OCI-LY7 (cell line): ENCODE measurements at regions not wholly inside any gene's neighbourhood (a gene's known extent, or its start where the extent isn't known, plus 50 kb on each side); places are given as distances from the start of the nearest gene placed in this dataset.

Experiments used
- BruUV-seq: library from RNA; stranded (reverse); fragments of 400-500 nt; replicated peaks from 2 replicates; lab custom pipeline; 2021; lab: Mats Ljungman, UMichigan
- CTCF ChIA-PET: fragments of 300-600 bp; sonication (Branson Sonifier 250); formaldehyde crosslinking; loops from one replicate; lab custom pipeline; 2022; ENCODE audit warnings: antibody characterized with exemption; ENCODE audit not compliant: unreplicated experiment; lab: Charles Lee
- POLR2A ChIA-PET: fragments of 300-600 bp; sonication (Branson Sonifier 250); formaldehyde crosslinking; loops from one replicate; lab custom pipeline; 2022; ENCODE audit warnings: antibody characterized with exemption; lab: Charles Lee
- DNase-seq: peaks from one replicate; pipeline ENCODE4 v3.0.0-alpha.2; 2015; ENCODE audit warnings: low spot score
- H2AFZ ChIP-seq: fragments of 200-600 bp; sonication (generic), shearing (Covaris generic); 2 replicates; pipeline ENCODE4 v1.6.1; 2014; ENCODE audit warnings: mild to moderate bottlenecking, antibody characterized with exemption, low read length, moderate library complexity
- H3K27ac ChIP-seq: fragments of 200-600 bp; sonication (generic); 2 replicates; pipeline ENCODE4 v1.5.1; 2014; ENCODE audit warnings: mixed run types, low read depth, mild to moderate bottlenecking, moderate library complexity, low read length, inconsistent platforms; ENCODE audit not compliant: poor library complexity, severe bottlenecking
- H3K36me3 ChIP-seq: fragments of 200-600 bp; sonication (generic); 2 replicates; pipeline ENCODE4 v1.6.1; 2014; ENCODE audit warnings: mild to moderate bottlenecking, antibody characterized with exemption, low read length, moderate library complexity, mixed read lengths; ENCODE audit not compliant: insufficient read depth
- H3K4me1 ChIP-seq: fragments of 200-600 bp; sonication (generic); 2 replicates; pipeline ENCODE4 v1.5.1; 2014; ENCODE audit warnings: mild to moderate bottlenecking, low read length; ENCODE audit not compliant: insufficient read depth, poor library complexity, severe bottlenecking
- H3K4me2 ChIP-seq: fragments of 200-600 bp; sonication (generic); 2 replicates; pipeline ENCODE4 v1.6.1; 2014; ENCODE audit warnings: mild to moderate bottlenecking, low read length
- H3K4me3 ChIP-seq: fragments of 200-600 bp; sonication (generic); 2 replicates; pipeline ENCODE4 v1.5.1; 2014; ENCODE audit warnings: mild to moderate bottlenecking, low read depth, low read length; ENCODE audit not compliant: poor library complexity, severe bottlenecking
- H3K79me2 ChIP-seq: fragments of 200-600 bp; sonication (generic); 2 replicates; pipeline ENCODE4 v1.6.1; 2016; ENCODE audit warnings: low read depth, mild to moderate bottlenecking, low read length, moderate library complexity, mixed read lengths; ENCODE audit not compliant: insufficient read depth
- H3K9me2 ChIP-seq: fragments of 200-600 bp; sonication (generic); 2 replicates; pipeline ENCODE4 v1.6.1; 2016; ENCODE audit warnings: mild to moderate bottlenecking, low read length, mixed read lengths; ENCODE audit not compliant: insufficient read depth
- H3K9me3 ChIP-seq: fragments of 200-600 bp; sonication (generic); 2 replicates; pipeline ENCODE4 v1.6.1; 2014; ENCODE audit warnings: mild to moderate bottlenecking, mixed run types, low read length, mixed read lengths
- H4K20me1 ChIP-seq: fragments of 200-600 bp; sonication (generic); 2 replicates; pipeline ENCODE4 v1.6.1; 2014; ENCODE audit warnings: mild to moderate bottlenecking, antibody characterized with exemption, low read length, moderate library complexity, mixed read lengths; ENCODE audit not compliant: insufficient read depth
- CTCF ChIP-seq: fragments of 200-600 bp; sonication (generic); conservative IDR thresholded peaks from 2 replicates; pipeline ENCODE4 v1.5.1; 2014; ENCODE audit warnings: mild to moderate bottlenecking, antibody characterized with exemption, low read length, moderate library complexity, mixed read lengths
- EZH2phosphoT487 ChIP-seq: fragments of 200-600 bp; sonication (generic); IDR thresholded peaks from 2 replicates; pipeline ENCODE4 v1.6.1; 2018; ENCODE audit warnings: low read depth, borderline replicate concordance, mild to moderate bottlenecking, mixed run types, antibody characterized with exemption, low read length, moderate library complexity, mixed read lengths
- intact Hi-C: fragments of 100-400 bp; cut with micrococcal nuclease; formaldehyde crosslinking; loops from one replicate; pipeline ENCODE4 v1.10.0; 2022; ENCODE audit not compliant: unreplicated experiment

GRCh38 chr13:44873461-44873860, 115.8 kb downstream of the NUFIP1 start:
- no peak overlapping the region for H3K4me3 ChIP-seq
- no peaks in the 10 kb centered on the region for H4K20me1 ChIP-seq
- no peaks in the 10 kb centered on the region for H3K36me3 ChIP-seq
- H2AFZ ChIP-seq: no peak overlapping the region
- ChIA-PET POLR2A (no interaction called here), CTCF (no interaction called here)
- H3K9me3 ChIP-seq: no peaks in the 10 kb centered on the region
- no peaks in the 10 kb centered on the region for H3K4me1 ChIP-seq
- no peak for DNase-seq
- no TSS peak for BruUV-seq
- no peak overlapping the region for H3K4me2 ChIP-seq
- no peaks in the 10 kb centered on the region for H3K79me2 ChIP-seq
- no peaks in the 10 kb centered on the region for H3K9me2 ChIP-seq
- intact Hi-C loops: no loop called here
- H3K27ac ChIP-seq: no peak overlapping the region
- TF ChIP-seq EZH2phosphoT487 (no peak), CTCF (no peak)

- BruUV-seq: no TSS peak
- no peak for DNase-seq
- Histone ChIP-seq H3K9me3 (no peaks in the 10 kb centered on the region), H3K9me2 (no peaks in the 10 kb centered on the region), H3K27ac (no peak overlapping the region), H3K4me2 (no peak overlapping the region), H3K4me3 (no peak overlapping the region), H2AFZ (no peak overlapping the region), H3K4me1 (no peaks in the 10 kb centered on the region), H4K20me1 (no peaks in the 10 kb centered on the region), H3K79me2 (no peaks in the 10 kb centered on the region), H3K36me3 (no peaks in the 10 kb centered on the region)
- ChIA-PET POLR2A (no interaction called here), CTCF (no interaction called here)
- no peak for TF ChIP-seq CTCF
- no peak for TF ChIP-seq EZH2phosphoT487
- intact Hi-C loops: no loop called here
Measured at GRCh38 chr13:44872751-44873150, 116.5 kb downstream of the NUFIP1 start.

- H3K4me2 ChIP-seq: no peak overlapping the region
- H3K4me1 ChIP-seq: no peaks in the 10 kb centered on the region
- H3K9me3 ChIP-seq: no peaks in the 10 kb centered on the region
- no peaks in the 10 kb centered on the region for H3K9me2 ChIP-seq
- no peak overlapping the region for H3K27ac ChIP-seq
- POLR2A ChIA-PET: no interaction called here
- no TSS peak for BruUV-seq
- H3K36me3 ChIP-seq: no peaks in the 10 kb centered on the region
- no peak for DNase-seq
- H3K79me2 ChIP-seq: no peaks in the 10 kb centered on the region
- H4K20me1 ChIP-seq: no peaks in the 10 kb centered on the region
- TF ChIP-seq CTCF (no peak), EZH2phosphoT487 (no peak)
- CTCF ChIA-PET: no interaction called here
- intact Hi-C loops: no loop called here
- no peak overlapping the region for H3K4me3 ChIP-seq
- no peak overlapping the region for H2AFZ ChIP-seq
Measured at GRCh38 chr13:44870456-44870929, 118.8 kb downstream of the NUFIP1 start.
